ENCODE measurements at regions not wholly inside any gene's neighbourhood (a gene's known extent, or its start where the extent isn't known, plus 50 kb on each side); places are given as distances from the start of the nearest gene placed in this dataset.

DNA sequence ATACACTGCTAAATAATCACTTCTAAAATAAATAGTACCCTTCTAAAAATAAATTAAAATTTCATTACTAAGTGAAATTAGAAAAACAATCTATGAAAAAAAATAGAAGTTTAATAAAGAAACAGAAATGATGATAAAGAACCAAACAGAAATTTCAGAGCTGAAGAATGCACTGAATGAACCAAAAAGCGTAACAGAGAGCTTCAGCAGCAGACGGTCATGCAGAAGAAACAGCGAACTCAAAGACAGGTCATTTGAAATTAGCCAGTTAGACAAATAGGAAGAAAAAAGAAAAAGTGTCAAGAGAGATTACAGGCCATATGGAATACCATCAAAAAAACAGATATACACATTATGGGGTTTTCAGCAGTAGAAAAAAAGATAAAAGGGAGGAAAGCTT, 706.7 kb downstream of the TBC1D32 start:
- Histone ChIP-seq H3K4me2 (no peak overlapping the region), H3K9ac (no peak overlapping the region), H3K4me3 (ENCODE audit: low read depth in 2 of 2, low read length in 1 of 2) (no peak overlapping the region), H4K20me1 (ENCODE audit: insufficient read depth) (no peaks in the 10 kb centered on the region), H3K79me2 (ENCODE audit: insufficient read depth) (no peaks in the 10 kb centered on the region), H3K9me2 (no peaks in the 10 kb centered on the region), H3K36me3 (replicated peaks in 1 of 2; ENCODE audit: control insufficient read depth in 1 of 2, insufficient read depth in 2 of 2, low read length in 1 of 2) (no peaks in the 10 kb centered on the region), H3K4me1 (ENCODE audit: control insufficient read depth in 1 of 2, insufficient read depth in 2 of 2, low read depth in 1 of 2, low read length in 1 of 2) (no peaks in the 10 kb centered on the region), H3K27ac (ENCODE audit: low read depth in 2 of 2, low read length in 1 of 2) (no peak overlapping the region), H3K27me3 (ENCODE audit: insufficient read depth) (no peaks in the 10 kb centered on the region), H3K9me3 (0 out of 2 replicates have a peak, but pooled peaks cover 6% of the 10 kb centered on the region), H3F3A (replicated peaks; ENCODE audit: insufficient read depth) (no peaks in the 10 kb centered on the region), H2AFZ (ENCODE audit: low read depth) (no peak overlapping the region)
- WGBS (ENCODE audit: low lambda C conversion rate) = 75% methylated on average over 3 of the region's 3 CpGs
- POLR2A ChIA-PET = no interaction called here
- CTCF ChIA-PET = no interaction called here
- TF ChIP-seq FOSL2 (IDR thresholded peaks at IDR 0.05; ENCODE audit: borderline replicate concordance, low read depth) (no peak), TCF12 (IDR thresholded peaks at IDR 0.05) (no peak), EZH2phosphoT487 (IDR thresholded peaks at IDR 0.05; ENCODE audit: borderline replicate concordance, low read depth) (no peak), GABPA (IDR thresholded peaks at IDR 0.05; ENCODE audit: low read depth) (no peak), POLR2AphosphoS5 (IDR thresholded peaks at IDR 0.05; ENCODE audit: low read depth, low read length) (no peak), NFIC (IDR thresholded peaks at IDR 0.05; ENCODE audit: borderline replicate concordance) (no peak), MEF2A (IDR thresholded peaks at IDR 0.05; ENCODE audit: borderline replicate concordance, low read depth) (no peak), SIN3A (IDR thresholded peaks at IDR 0.05; ENCODE audit: borderline replicate concordance, low read depth, low read length) (no peak)
- TF ChIP-seq, protein P1, sequence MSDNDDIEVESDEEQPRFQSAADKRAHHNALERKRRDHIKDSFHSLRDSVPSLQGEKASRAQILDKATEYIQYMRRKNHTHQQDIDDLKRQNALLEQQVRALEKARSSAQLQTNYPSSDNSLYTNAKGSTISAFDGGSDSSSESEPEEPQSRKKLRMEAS (IDR thresholded peaks at IDR 0.05; ENCODE audit: low read depth) = no peak
- TF ChIP-seq, protein P2, sequence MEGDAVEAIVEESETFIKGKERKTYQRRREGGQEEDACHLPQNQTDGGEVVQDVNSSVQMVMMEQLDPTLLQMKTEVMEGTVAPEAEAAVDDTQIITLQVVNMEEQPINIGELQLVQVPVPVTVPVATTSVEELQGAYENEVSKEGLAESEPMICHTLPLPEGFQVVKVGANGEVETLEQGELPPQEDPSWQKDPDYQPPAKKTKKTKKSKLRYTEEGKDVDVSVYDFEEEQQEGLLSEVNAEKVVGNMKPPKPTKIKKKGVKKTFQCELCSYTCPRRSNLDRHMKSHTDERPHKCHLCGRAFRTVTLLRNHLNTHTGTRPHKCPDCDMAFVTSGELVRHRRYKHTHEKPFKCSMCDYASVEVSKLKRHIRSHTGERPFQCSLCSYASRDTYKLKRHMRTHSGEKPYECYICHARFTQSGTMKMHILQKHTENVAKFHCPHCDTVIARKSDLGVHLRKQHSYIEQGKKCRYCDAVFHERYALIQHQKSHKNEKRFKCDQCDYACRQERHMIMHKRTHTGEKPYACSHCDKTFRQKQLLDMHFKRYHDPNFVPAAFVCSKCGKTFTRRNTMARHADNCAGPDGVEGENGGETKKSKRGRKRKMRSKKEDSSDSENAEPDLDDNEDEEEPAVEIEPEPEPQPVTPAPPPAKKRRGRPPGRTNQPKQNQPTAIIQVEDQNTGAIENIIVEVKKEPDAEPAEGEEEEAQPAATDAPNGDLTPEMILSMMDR (IDR thresholded peaks at IDR 0.05) = no peak
- TF ChIP-seq, protein P3, sequence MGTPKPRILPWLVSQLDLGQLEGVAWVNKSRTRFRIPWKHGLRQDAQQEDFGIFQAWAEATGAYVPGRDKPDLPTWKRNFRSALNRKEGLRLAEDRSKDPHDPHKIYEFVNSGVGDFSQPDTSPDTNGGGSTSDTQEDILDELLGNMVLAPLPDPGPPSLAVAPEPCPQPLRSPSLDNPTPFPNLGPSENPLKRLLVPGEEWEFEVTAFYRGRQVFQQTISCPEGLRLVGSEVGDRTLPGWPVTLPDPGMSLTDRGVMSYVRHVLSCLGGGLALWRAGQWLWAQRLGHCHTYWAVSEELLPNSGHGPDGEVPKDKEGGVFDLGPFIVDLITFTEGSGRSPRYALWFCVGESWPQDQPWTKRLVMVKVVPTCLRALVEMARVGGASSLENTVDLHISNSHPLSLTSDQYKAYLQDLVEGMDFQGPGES (IDR thresholded peaks at IDR 0.05; ENCODE audit: low read depth, low read length) = no peak
- no peak for DNase-seq

DNA sequence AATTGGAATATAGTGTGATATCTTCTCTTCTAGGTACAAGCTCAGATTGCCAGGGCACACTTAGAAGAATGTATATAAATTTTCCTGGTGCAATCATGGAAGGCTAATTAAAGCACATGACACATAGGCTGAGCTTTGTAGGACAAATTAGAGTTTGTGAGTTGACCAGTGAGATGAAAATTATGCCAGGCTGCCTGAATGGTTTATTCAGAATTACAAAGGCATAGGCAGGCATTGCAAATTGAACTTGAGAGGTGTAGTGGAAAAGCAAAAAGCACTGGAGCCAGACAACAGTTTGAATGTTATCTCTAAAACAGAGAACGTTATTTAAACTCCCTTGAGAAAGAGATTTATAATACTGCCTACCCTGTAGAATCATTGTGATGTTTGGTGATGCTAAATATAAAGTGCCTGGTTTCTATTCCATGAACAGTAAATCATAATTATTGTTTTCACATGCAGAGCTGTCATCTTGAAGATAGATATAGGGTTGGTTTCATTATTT, 712.1 kb downstream of the TBC1D32 start:
- 4% methylated on average over 1 of the region's 1 CpG for WGBS (ENCODE audit: low lambda C conversion rate)
- no peaks in the 10 kb centered on the region for H4K20me1 ChIP-seq (ENCODE audit: insufficient read depth)
- no peak overlapping the region for H3K4me2 ChIP-seq

More for the DNA sequence above, 712.1 kb downstream of the TBC1D32 start:
- Histone ChIP-seq H3K4me1 (ENCODE audit: control insufficient read depth in 1 of 2, insufficient read depth in 2 of 2, low read depth in 1 of 2, low read length in 1 of 2) (no peaks in the 10 kb centered on the region), H3K4me3 (ENCODE audit: low read depth in 2 of 2, low read length in 1 of 2) (no peak overlapping the region), H3K9me2 (no peaks in the 10 kb centered on the region), H3K79me2 (ENCODE audit: insufficient read depth) (no peaks in the 10 kb centered on the region), H3F3A (replicated peaks; ENCODE audit: insufficient read depth) (no peaks in the 10 kb centered on the region), H3K36me3 (replicated peaks in 1 of 2; ENCODE audit: control insufficient read depth in 1 of 2, insufficient read depth in 2 of 2, low read length in 1 of 2) (no peaks in the 10 kb centered on the region), H3K9me3 (no peaks in the 10 kb centered on the region), H3K9ac (no peak overlapping the region), H3K27ac (ENCODE audit: low read depth in 2 of 2, low read length in 1 of 2) (no peak overlapping the region), H3K27me3 (ENCODE audit: insufficient read depth) (no peaks in the 10 kb centered on the region), H2AFZ (ENCODE audit: low read depth) (no peak overlapping the region)
- no peak for DNase-seq
- CTCF ChIA-PET = no interaction called here
- POLR2A ChIA-PET = no interaction called here
- TF ChIP-seq TEAD4 (IDR thresholded peaks at IDR 0.05; ENCODE audit: borderline replicate concordance, insufficient read depth) (no peak), RFX5 (IDR thresholded peaks at IDR 0.05; ENCODE audit: low read length) (no peak), GATA2 (CRISPR knock-in tag; IDR thresholded peaks at IDR 0.05) (no peak), EZH2phosphoT487 (IDR thresholded peaks at IDR 0.05; ENCODE audit: borderline replicate concordance, low read depth) (no peak), NRF1 (IDR thresholded peaks at IDR 0.05; ENCODE audit: low read depth, low read length) (no peak), MEF2A (IDR thresholded peaks at IDR 0.05; ENCODE audit: borderline replicate concordance, low read depth) (no peak), CHD2 (IDR thresholded peaks at IDR 0.05; ENCODE audit: low read length, partially characterized antibody) (no peak)
- TF ChIP-seq, protein P4, sequence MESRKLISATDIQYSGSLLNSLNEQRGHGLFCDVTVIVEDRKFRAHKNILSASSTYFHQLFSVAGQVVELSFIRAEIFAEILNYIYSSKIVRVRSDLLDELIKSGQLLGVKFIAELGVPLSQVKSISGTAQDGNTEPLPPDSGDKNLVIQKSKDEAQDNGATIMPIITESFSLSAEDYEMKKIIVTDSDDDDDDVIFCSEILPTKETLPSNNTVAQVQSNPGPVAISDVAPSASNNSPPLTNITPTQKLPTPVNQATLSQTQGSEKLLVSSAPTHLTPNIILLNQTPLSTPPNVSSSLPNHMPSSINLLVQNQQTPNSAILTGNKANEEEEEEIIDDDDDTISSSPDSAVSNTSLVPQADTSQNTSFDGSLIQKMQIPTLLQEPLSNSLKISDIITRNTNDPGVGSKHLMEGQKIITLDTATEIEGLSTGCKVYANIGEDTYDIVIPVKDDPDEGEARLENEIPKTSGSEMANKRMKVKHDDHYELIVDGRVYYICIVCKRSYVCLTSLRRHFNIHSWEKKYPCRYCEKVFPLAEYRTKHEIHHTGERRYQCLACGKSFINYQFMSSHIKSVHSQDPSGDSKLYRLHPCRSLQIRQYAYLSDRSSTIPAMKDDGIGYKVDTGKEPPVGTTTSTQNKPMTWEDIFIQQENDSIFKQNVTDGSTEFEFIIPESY (IDR thresholded peaks at IDR 0.05; ENCODE audit: borderline replicate concordance, low read depth) = no peak
- TF ChIP-seq, protein P5, sequence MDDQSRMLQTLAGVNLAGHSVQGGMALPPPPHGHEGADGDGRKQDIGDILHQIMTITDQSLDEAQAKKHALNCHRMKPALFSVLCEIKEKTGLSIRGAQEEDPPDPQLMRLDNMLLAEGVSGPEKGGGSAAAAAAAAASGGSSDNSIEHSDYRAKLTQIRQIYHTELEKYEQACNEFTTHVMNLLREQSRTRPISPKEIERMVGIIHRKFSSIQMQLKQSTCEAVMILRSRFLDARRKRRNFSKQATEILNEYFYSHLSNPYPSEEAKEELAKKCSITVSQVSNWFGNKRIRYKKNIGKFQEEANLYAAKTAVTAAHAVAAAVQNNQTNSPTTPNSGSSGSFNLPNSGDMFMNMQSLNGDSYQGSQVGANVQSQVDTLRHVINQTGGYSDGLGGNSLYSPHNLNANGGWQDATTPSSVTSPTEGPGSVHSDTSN (IDR thresholded peaks at IDR 0.05) = no peak
- TF ChIP-seq, protein P1 (IDR thresholded peaks at IDR 0.05; ENCODE audit: low read depth) = no peak
